Skeletal muscle tissue (tissue), 3 donors: ENCODE measurements at regions not wholly inside any gene's neighbourhood (a gene's known extent, or its start where the extent isn't known, plus 50 kb on each side); places are given as distances from the start of the nearest gene placed in this dataset.

Source experiments
- H3K27ac ChIP-seq: one replicate; pipeline ENCODE4 v1.7.0; 2013; ENCODE audit warnings: mild to moderate bottlenecking, low read depth, low read length, inconsistent platforms
- H3K27me3 ChIP-seq, 3 donors: one replicate each; pipeline ENCODE4 v1.7.0; 2013; ENCODE audit warnings: low read length in 3 of 3; ENCODE audit not compliant: control insufficient read depth in 3 of 3, insufficient read depth in 3 of 3
- H3K36me3 ChIP-seq, 3 donors: one replicate each; pipeline ENCODE4 v1.7.0; 2013; ENCODE audit warnings: low read length in 3 of 3; ENCODE audit not compliant: control insufficient read depth in 3 of 3, insufficient read depth in 3 of 3
- H3K4me1 ChIP-seq, 3 donors: one replicate each; pipeline ENCODE4 v1.7.0; 2013; ENCODE audit warnings: low read length in 3 of 3, mild to moderate bottlenecking in 3 of 3; ENCODE audit not compliant: control insufficient read depth in 3 of 3, insufficient read depth in 3 of 3
- H3K4me3 ChIP-seq, 3 donors: one replicate each; pipeline ENCODE4 v1.7.0; 2013; ENCODE audit warnings: low read length in 3 of 3
- H3K9ac ChIP-seq, 3 donors: one replicate each; pipeline ENCODE4 v1.7.0; 2013; ENCODE audit warnings: low read length in 3 of 3, mild to moderate bottlenecking in 3 of 3, moderate library complexity in 2 of 3, low read depth in 1 of 3
- H3K9me3 ChIP-seq, 3 donors: one replicate each; pipeline ENCODE4 v1.7.0; 2013; ENCODE audit warnings: low read length in 3 of 3; ENCODE audit not compliant: control insufficient read depth in 3 of 3
- donor health status: Osteomylitis.

DNA sequence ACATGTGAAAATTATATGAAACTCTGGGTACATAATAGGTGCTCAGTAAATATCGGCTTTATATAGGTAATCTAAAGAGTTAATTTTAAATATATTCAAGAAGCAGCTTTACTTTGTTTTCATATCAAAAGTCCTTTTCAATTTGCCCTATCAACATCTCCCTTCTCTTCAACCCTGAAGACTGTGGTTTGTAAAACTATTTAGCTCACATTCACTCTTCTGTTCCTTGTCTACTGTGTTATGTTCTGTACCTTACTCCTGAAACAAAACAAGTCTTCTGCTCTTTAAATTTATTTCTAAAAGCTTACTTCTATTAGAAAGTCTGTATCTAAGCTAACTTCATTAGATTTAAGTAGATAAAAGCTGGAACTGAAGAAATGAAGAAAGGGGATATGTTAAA is 301.7 kb upstream of the PMFBP1 start:
- Histone ChIP-seq H3K4me3 (no peak overlapping the region), H3K27me3 (no peaks in the 10 kb centered on the region), H3K4me1 (no peaks in the 10 kb centered on the region), H3K36me3 (no peaks in the 10 kb centered on the region), H3K27ac (no peak overlapping the region), H3K9ac (no peak overlapping the region), H3K9me3 (no peaks in the 10 kb centered on the region)

DNA sequence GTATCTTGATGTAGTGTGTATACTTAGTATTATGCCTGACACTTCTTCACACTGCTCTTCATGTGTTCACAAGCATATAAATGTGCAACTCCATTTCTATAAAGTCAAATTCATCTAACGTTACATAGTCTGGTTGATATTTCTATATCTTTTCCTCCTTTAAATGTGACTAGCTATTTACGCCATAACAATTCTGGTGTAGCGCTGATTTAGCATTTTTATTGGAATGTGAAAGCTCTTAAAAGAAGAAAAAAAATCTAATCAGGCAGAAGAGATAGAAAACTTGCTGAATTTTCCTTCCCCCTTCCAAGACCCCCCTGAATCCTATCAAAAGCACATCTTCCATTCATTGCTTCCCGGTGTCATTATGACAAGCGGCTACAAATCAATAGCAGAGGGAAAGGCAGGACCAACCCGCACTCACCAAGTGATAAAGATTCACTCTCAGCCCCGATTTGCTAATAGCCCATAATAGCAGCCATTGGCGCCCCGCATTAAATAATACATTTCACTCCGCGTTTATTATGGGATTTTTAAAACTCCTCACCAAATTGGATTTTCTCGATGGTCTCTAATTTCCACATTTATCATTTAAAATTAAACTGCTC is 299.5 kb upstream of the PMFBP1 start:
- Histone ChIP-seq H3K4me3 (no peak overlapping the region), H3K9me3 (no peaks in the 10 kb centered on the region), H3K36me3 (no peaks in the 10 kb centered on the region), H3K9ac (no peak overlapping the region), H3K4me1 (no peaks in the 10 kb centered on the region), H3K27me3 (no peaks in the 10 kb centered on the region), H3K27ac (no peak overlapping the region)

DNA sequence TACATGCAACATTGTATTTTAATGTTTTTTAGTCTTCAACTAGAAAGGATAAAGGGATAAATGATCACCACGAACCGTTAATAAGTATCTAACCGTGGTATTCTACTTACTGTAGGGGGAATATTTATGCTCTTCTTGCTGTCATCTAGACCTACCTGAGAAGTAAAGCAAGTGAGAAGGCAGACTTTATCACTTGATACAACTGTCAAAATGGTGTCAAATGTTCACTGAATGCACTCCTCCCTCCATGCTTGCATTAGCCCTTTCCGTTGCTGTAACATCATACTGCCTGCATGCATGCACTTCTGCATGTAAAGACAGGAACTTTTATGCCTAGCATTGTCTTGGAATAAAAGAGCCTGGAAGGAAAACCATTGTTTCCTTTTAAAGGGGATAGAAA is 298.6 kb upstream of the PMFBP1 start:
- H3K4me1 ChIP-seq = no peaks in the 10 kb centered on the region
- H3K27ac ChIP-seq = no peak overlapping the region
- no peak overlapping the region for H3K4me3 ChIP-seq
- no peak overlapping the region for H3K9ac ChIP-seq
- no peaks in the 10 kb centered on the region for H3K9me3 ChIP-seq
- no peaks in the 10 kb centered on the region for H3K36me3 ChIP-seq
- no peaks in the 10 kb centered on the region for H3K27me3 ChIP-seq

DNA sequence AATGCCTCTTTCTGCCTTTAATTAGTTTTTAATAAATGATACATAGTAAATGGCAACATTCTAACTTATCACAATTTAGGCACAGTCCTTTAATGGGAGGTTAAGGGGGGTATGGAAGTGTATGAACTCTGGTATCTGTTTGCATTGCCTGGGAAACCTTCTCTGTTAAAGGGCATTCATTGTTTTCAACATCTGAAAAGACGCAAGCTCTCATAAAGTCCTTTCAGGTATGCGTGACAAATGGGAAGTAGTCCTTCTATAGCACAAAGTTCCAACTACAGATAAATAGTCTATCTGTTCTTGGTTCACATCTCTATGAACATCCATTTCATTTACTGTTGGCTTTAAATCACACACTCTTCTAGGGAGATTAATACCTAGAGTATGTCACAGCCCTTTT is 298.0 kb upstream of the PMFBP1 start:
- no peak overlapping the region for H3K27ac ChIP-seq
- no peaks in the 10 kb centered on the region for H3K9me3 ChIP-seq
- no peak overlapping the region for H3K4me3 ChIP-seq
- H3K36me3 ChIP-seq = no peaks in the 10 kb centered on the region
- no peak overlapping the region for H3K9ac ChIP-seq
- H3K4me1 ChIP-seq = no peaks in the 10 kb centered on the region
- no peaks in the 10 kb centered on the region for H3K27me3 ChIP-seq

DNA sequence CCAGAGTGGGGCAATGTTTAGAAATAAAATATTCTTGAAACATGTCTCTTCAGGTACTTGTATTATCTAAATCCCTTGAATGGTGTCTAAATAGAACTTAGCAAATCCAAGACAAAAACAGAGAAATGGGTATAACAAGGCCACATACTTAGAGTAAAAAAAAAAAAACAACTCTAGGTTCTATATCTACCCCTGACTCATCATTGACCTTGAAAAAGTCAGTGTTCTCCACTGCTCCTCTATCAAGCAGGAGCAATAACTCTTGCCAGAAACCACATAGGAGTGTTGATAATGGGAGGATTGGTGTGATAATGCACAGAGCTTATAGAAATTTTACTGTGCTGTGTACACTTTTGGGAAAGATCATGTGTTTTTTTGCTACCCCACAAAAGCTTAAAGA is 296.6 kb upstream of the PMFBP1 start:
- H3K27me3 ChIP-seq = no peaks in the 10 kb centered on the region
- H3K36me3 ChIP-seq = no peaks in the 10 kb centered on the region
- H3K27ac ChIP-seq = no peak overlapping the region
- no peaks in the 10 kb centered on the region for H3K4me1 ChIP-seq
- H3K9me3 ChIP-seq = no peaks in the 10 kb centered on the region
- H3K4me3 ChIP-seq = no peak overlapping the region
- H3K9ac ChIP-seq = no peak overlapping the region

DNA sequence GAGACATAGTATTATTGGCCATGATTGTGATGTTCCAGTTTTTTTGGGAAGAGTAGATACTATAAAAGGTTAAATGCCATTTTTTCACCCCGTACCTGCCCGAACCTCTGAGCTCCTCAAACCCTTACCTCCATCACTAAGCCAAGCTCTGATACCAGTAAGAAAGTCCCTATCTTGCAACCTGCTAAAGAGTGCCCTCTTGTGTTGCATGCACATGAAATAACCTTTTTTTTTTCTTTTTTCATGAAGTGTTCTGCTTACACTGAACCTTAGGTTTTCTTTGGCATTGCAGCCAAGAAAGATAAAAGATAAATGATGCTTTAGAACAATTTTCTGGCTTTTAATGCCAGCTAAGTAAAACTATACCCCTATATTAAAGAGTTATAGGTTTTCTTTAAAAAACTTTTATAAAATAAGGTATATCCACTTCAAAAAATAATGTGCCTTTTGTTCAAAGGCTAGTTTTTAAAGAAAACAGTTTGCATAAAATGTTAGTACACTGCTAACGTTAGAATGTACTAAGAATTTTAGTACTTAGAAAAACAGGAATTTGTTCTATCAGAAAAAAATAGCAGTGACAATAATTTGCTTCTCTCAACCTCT is 295.3 kb upstream of the PMFBP1 start:
- no peak overlapping the region for H3K9ac ChIP-seq
- H3K36me3 ChIP-seq = no peaks in the 10 kb centered on the region
- no peaks in the 10 kb centered on the region for H3K4me1 ChIP-seq
- H3K9me3 ChIP-seq = no peaks in the 10 kb centered on the region
- no peak overlapping the region for H3K4me3 ChIP-seq
- no peak overlapping the region for H3K27ac ChIP-seq
- no peaks in the 10 kb centered on the region for H3K27me3 ChIP-seq

DNA sequence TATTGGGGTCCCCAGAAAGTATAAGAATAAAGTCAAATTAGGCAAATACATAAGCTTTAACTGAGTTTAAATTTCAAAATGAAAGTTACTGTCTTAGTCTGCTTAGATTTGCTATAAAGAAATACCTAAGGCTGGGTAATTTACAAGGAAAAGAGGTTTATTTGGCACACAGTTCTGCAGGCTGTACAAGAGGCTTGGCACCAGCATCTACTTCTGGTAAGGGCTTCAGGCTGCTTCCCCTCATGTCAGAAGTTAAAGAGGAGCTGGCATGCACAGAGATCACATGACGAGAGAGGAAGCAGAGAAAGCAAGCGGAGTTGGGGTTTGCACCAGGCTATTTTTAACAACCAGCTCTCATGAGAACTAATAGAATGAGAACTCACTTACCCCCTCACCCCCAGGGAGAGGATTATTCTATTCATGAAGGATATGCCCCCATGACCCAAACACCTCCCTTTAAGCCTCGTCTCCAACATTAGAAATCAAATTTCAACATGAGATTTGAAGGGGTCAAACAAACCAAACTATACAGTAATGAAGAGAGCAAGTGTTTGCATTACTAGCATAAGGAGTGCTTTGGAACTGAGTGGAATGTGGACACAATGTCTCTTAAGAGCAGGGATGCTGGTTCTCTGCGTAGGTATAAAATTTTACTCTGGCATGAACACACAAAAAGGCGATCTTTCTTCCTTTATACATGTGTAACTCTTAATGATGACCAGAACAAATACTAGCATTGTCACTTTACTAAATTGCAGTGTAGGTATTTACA is 292.8 kb upstream of the PMFBP1 start:
- Histone ChIP-seq H3K4me3 (no peak overlapping the region), H3K9me3 (no peaks in the 10 kb centered on the region), H3K9ac (no peak overlapping the region), H3K27ac (no peak overlapping the region), H3K27me3 (no peaks in the 10 kb centered on the region), H3K36me3 (no peaks in the 10 kb centered on the region), H3K4me1 (no peaks in the 10 kb centered on the region)

DNA sequence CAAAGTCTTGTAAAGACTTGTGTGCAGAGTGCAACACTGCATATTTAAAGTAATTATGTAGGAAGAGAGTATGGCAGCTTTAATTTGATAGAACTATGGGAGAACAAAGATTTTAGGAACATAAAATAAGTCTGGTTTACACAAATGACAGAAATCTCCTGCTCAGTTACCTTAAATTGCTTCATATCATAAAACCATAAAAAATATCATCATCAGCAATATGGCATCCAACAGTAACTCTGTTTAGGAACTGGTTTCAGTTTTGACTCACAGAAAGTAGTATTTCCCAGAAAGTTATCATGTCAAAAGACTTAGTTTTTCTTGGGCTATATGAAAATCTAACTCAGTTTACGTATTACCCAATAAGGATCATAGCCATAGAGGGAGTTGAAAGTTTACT is 292.1 kb upstream of the PMFBP1 start:
- Histone ChIP-seq H3K27ac (no peak overlapping the region), H3K4me1 (no peaks in the 10 kb centered on the region), H3K36me3 (no peaks in the 10 kb centered on the region), H3K27me3 (no peaks in the 10 kb centered on the region), H3K4me3 (no peak overlapping the region), H3K9ac (no peak overlapping the region), H3K9me3 (no peaks in the 10 kb centered on the region)

DNA sequence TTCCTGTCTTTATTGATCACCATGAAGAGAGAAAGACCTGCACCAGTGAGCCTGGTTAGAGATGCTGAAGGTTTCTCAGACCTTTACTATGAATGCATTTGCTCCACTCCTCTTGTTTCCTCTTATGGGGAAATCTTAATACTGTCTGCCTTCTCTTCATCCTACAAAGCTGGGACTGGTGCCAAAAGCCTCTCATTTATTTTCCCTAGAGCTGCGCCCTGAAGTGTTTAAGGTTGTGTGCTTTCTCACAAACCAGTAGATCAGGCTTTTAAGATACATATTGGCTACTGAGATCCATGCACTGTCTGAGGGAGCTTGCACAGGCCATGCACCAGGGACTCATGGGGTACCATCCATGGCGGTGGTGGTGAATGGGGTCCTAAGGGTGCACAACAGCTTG is 286.1 kb upstream of the PMFBP1 start:
- H3K27ac ChIP-seq = no peak overlapping the region

DNA sequence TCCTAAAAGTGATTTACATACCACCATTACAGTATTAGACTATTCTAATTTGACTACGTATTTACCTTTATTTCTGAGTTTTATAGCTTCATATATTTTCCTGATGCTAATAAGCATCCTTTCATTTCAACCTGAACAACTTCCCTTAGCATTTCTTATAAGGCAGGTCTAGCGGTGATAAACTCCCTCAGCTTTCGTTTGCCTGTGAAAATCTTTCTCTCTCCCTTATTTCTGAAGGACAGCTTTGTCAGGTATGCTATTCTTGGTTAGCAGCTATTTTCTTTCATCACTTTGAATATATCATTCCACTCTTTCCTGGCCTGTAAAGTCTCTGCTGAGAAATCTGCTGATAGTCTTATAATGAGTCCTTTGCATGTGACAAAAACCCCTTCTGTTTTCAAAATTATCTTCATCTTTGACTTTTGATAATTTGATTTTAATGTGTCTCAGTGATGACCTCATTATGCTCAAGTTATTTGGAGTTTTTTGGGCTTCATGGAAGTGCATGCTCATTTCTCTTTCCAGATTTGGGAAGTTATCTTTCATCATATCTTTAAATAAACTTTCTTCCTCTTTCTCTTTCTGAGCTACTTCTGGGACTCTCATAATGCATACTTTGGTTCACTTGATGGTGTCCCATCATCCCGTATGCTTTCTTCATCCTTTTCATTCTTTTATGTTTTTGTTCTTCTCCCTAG is 285.4 kb upstream of the PMFBP1 start:
- Histone ChIP-seq H3K9ac (no peak overlapping the region), H3K4me3 (no peak overlapping the region), H3K27ac (no peak overlapping the region), H3K27me3 (no peaks in the 10 kb centered on the region), H3K9me3 (peaks cover 0 to 2% (median 0%) of the 10 kb centered on the region in 3 donors), H3K36me3 (no peaks in the 10 kb centered on the region), H3K4me1 (no peaks in the 10 kb centered on the region)

More for the DNA sequence above, 286.1 kb upstream of the PMFBP1 start:
- Histone ChIP-seq H3K9ac (no peak overlapping the region), H3K4me3 (no peak overlapping the region), H3K9me3 (peaks cover 0 to 2% (median 0%) of the 10 kb centered on the region in 3 donors), H3K36me3 (no peaks in the 10 kb centered on the region), H3K4me1 (no peaks in the 10 kb centered on the region), H3K27me3 (no peaks in the 10 kb centered on the region)
